ENCODE measurements at regions not wholly inside any gene's neighbourhood (a gene's known extent, or its start where the extent isn't known, plus 50 kb on each side); places are given as distances from the start of the nearest gene placed in this dataset.

DNA sequence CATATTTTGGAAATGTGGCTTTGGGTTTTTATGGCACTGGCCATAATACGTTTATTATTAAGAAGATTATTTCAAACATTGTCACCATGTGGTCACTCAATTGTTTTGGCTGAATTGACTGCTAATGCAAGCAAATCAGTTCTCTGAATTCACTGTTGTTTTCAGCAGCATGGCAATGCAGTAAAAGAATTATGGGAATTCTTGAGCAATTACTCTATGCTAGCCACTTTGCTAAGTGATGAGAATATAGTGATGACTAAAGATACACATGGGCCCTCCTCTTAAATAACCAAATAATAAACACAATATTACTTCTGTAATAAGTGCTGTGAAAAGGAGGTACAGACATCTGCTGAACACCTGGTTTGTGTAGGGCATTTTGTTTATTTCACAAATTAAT lies 58.0 kb upstream of the FANCL start:
- TF ChIP-seq, protein P1, sequence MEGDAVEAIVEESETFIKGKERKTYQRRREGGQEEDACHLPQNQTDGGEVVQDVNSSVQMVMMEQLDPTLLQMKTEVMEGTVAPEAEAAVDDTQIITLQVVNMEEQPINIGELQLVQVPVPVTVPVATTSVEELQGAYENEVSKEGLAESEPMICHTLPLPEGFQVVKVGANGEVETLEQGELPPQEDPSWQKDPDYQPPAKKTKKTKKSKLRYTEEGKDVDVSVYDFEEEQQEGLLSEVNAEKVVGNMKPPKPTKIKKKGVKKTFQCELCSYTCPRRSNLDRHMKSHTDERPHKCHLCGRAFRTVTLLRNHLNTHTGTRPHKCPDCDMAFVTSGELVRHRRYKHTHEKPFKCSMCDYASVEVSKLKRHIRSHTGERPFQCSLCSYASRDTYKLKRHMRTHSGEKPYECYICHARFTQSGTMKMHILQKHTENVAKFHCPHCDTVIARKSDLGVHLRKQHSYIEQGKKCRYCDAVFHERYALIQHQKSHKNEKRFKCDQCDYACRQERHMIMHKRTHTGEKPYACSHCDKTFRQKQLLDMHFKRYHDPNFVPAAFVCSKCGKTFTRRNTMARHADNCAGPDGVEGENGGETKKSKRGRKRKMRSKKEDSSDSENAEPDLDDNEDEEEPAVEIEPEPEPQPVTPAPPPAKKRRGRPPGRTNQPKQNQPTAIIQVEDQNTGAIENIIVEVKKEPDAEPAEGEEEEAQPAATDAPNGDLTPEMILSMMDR (conservative IDR thresholded peaks at IDR 0.05): no peak
- TF ChIP-seq EZH2 (IDR thresholded peaks at IDR 0.05; ENCODE audit: low read depth): no peak

Data from PC-9 (cell line).